Glutamatergic neuron (in vitro differentiated cells): ENCODE measurements at regions not wholly inside any gene's neighbourhood (a gene's known extent, or its start where the extent isn't known, plus 50 kb on each side); places are given as distances from the start of the nearest gene placed in this dataset.
A peak's percentile ranks its signal among the peaks of the same experiment; 100 is the strongest.

Experiments
- DNase-seq: peaks from one replicate; pipeline ENCODE4 v3.0.0; 2022
- H3K27ac Mint-ChIP-seq: one replicate; pipeline ENCODE4 v1.8.0; 2020; ENCODE audit warnings: mild to moderate bottlenecking, mixed read lengths, inconsistent platforms; ENCODE audit not compliant: unreplicated experiment
- H3K27me3 Mint-ChIP-seq: one replicate; pipeline ENCODE4 v1.8.0; 2020; ENCODE audit warnings: mild to moderate bottlenecking, moderate library complexity, mixed read lengths, inconsistent platforms; ENCODE audit not compliant: unreplicated experiment
- H3K36me3 Mint-ChIP-seq: one replicate; pipeline ENCODE4 v1.8.0; 2020; ENCODE audit warnings: mild to moderate bottlenecking, mixed read lengths, inconsistent platforms; ENCODE audit not compliant: unreplicated experiment
- H3K4me1 Mint-ChIP-seq: one replicate; pipeline ENCODE4 v1.8.0; 2020; ENCODE audit warnings: mild to moderate bottlenecking, low read depth, mixed read lengths, inconsistent platforms; ENCODE audit not compliant: unreplicated experiment
- H3K4me3 Mint-ChIP-seq: one replicate; pipeline ENCODE4 v1.8.0; 2020; ENCODE audit warnings: mild to moderate bottlenecking, mixed read lengths, inconsistent platforms; ENCODE audit not compliant: unreplicated experiment
- H3K9me3 Mint-ChIP-seq: one replicate; pipeline ENCODE4 v1.8.0; 2020; ENCODE audit warnings: mild to moderate bottlenecking, moderate library complexity, mixed read lengths, inconsistent platforms; ENCODE audit not compliant: unreplicated experiment
- CTCF ChIP-seq: fragments of 200-600 bp; sonication (generic); IDR thresholded peaks from one replicate; pipeline ENCODE4 v1.5.0; 2021; ENCODE audit not compliant: partially characterized antibody, unreplicated experiment

- Mint-ChIP-seq H3K4me3 (no peak overlapping the region), H3K9me3 (no peaks in the 10 kb centered on the region), H3K4me1 (peaks cover 1% of the 10 kb centered on the region), H3K27me3 (peaks cover 4% of the 10 kb centered on the region), H3K36me3 (no peaks in the 10 kb centered on the region), H3K27ac (no peak overlapping the region)
- no peak for TF ChIP-seq CTCF
- DNase-seq: peak; percentile 9
Measured at GRCh38 chr11:69884751-69885150, 65.5 kb upstream of the FGF3 start.

DNA sequence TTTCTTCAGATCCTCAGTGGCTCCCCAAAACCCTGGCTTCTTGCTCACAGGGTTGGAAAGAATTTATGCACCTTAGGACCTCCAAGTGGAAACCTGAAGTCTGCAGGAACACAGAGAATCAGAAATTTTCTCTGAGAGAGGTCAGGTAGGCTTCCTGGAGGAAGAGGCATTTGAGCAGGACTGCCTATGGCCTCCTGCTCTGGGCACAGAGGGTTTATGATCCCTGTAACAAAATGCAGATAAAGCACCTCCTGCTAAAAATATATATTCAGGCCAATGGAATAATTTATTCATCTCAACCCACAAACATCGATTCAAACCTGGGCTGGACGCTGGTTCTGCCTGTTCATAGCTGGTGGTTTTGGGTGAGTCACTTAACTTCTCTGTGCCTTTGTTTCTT, 68.1 kb upstream of the FGF3 start:
- DNase-seq: no peak
- Mint-ChIP-seq H3K4me1 (peaks cover 8% of the 10 kb centered on the region), H3K9me3 (peaks cover under 1% of the 10 kb centered on the region), H3K36me3 (no peaks in the 10 kb centered on the region), H3K4me3 (no peak overlapping the region), H3K27ac (no peak overlapping the region), H3K27me3 (peaks cover 8% of the 10 kb centered on the region)
- TF ChIP-seq CTCF: no peak

DNA sequence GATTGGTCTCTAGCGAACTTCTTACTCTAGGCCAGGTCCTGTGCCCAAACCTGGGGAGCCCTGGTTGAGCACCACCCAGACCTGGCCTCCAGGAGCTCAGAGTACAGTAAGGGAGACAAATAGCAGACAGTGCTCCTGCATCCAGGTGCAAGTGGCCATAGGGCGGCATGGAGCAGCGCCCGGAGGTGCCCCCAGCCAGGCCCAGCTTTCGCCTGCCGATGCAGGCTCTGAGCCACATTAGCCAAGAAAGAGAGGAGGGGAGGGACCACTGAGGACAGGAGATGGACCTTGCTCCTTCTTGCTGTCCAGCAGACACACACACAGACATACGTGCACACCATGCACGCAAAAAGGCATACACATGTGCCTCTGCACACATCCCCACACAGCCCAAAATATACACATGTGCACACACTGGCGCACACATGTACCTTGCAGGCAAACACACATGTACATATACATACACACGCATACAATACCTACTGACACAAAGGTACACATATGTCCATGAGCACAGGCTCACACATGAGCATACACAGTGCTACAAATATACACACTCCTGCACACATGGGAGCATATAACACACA, 68.7 kb upstream of the FGF3 start:
- peaks cover 13% of the 10 kb centered on the region for H3K27me3 Mint-ChIP-seq
- H3K4me3 Mint-ChIP-seq: no peak overlapping the region

GRCh38 chr11:69888483-69889181, 69.4 kb upstream of the FGF3 start:
- H3K4me3 Mint-ChIP-seq: no peak overlapping the region

More for the DNA sequence above, 68.7 kb upstream of the FGF3 start:
- H3K27ac Mint-ChIP-seq: no peak overlapping the region
- no peaks in the 10 kb centered on the region for H3K36me3 Mint-ChIP-seq
- peaks cover 6% of the 10 kb centered on the region for H3K9me3 Mint-ChIP-seq
- no peak for TF ChIP-seq CTCF
- DNase-seq: peak; percentile 3
- peaks cover 14% of the 10 kb centered on the region for H3K4me1 Mint-ChIP-seq

More at GRCh38 chr11:69888483-69889181, 69.4 kb upstream of the FGF3 start:
- DNase-seq: peak; percentile 87
- Mint-ChIP-seq H3K27me3 (peaks cover 14% of the 10 kb centered on the region), H3K9me3 (peaks cover 9% of the 10 kb centered on the region), H3K27ac (no peak overlapping the region), H3K36me3 (no peaks in the 10 kb centered on the region), H3K4me1 (peaks cover 21% of the 10 kb centered on the region)
- TF ChIP-seq CTCF: peak; percentile 98
